WTC11 (cell line): ENCODE measurements at regions not wholly inside any gene's neighbourhood (a gene's known extent, or its start where the extent isn't known, plus 50 kb on each side); places are given as distances from the start of the nearest gene placed in this dataset.
"Not testable (repeated sequence)": the region's sequence is repeated elsewhere in the genome, so short reads cannot be mapped to it uniquely, and the experiment has no call there.

Experiments
- ATAC-seq: fragments of 200-7000 bp; cut with Tn5 transposase; 2 replicates; pipeline ENCODE4 v1.10.0; 2021; ENCODE audit warnings: mild to moderate bottlenecking, moderate library complexity
- CTCF ChIA-PET: fragments of 300-600 bp; sonication (Branson Sonifier 250); formaldehyde crosslinking; loops from one replicate; lab custom pipeline; 2021; ENCODE audit warnings: antibody characterized with exemption; lab: Charles Lee
- POLR2A ChIA-PET: fragments of 350-600 bp; sonication (Branson Sonifier 250); formaldehyde crosslinking; loops from one replicate; lab custom pipeline; 2021; ENCODE audit warnings: antibody characterized with exemption; lab: Charles Lee
- DNase-seq: peaks from one replicate; pipeline ENCODE4 v3.0.0; 2021; ENCODE audit warnings: low spot score
- H3K27ac Mint-ChIP-seq: 2 replicates; pipeline ENCODE4 v1.8.0; 2021; ENCODE audit warnings: mixed read lengths
- H3K27me3 Mint-ChIP-seq: 2 replicates; pipeline ENCODE4 v1.8.0; 2021; ENCODE audit warnings: low read depth, mild to moderate bottlenecking, moderate library complexity, mixed read lengths
- H3K36me3 Mint-ChIP-seq: 2 replicates; pipeline ENCODE4 v1.8.0; 2021; ENCODE audit warnings: mixed read lengths
- H3K4me1 Mint-ChIP-seq: 2 replicates; pipeline ENCODE4 v1.8.0; 2022; ENCODE audit warnings: mixed read lengths
- H3K4me3 Mint-ChIP-seq: 2 replicates; pipeline ENCODE4 v1.8.0; 2021; ENCODE audit warnings: mild to moderate bottlenecking, moderate library complexity, mixed read lengths
- H3K9me3 Mint-ChIP-seq: 2 replicates; pipeline ENCODE4 v1.8.0; 2021; ENCODE audit warnings: mixed read lengths
- ATF6 ChIP-seq: sonication (generic); formaldehyde crosslinking; IDR thresholded peaks from 2 replicates; pipeline ENCODE4 v1.8.1; 2023; ENCODE audit warnings: mild to moderate bottlenecking, missing genetic modification reagents
- ELF4 ChIP-seq: sonication (generic); formaldehyde crosslinking; IDR thresholded peaks from 2 replicates; pipeline ENCODE4 v1.8.1; 2022; ENCODE audit warnings: low read depth, mild to moderate bottlenecking, moderate library complexity, missing genetic modification reagents
- FOXP1 ChIP-seq: sonication (generic); formaldehyde crosslinking; IDR thresholded peaks from 2 replicates; pipeline ENCODE4 v1.8.0; 2022; ENCODE audit warnings: missing genetic modification reagents, mild to moderate bottlenecking, moderate library complexity, borderline replicate concordance
- MAX ChIP-seq: sonication (generic); formaldehyde crosslinking; IDR thresholded peaks from 2 replicates; pipeline ENCODE4 v1.8.0; 2022; ENCODE audit warnings: mild to moderate bottlenecking, missing genetic modification reagents
- NR1H2 ChIP-seq: sonication (generic); formaldehyde crosslinking; IDR thresholded peaks from 2 replicates; pipeline ENCODE4 v1.9.0; 2021; ENCODE audit warnings: mild to moderate bottlenecking, moderate library complexity, missing genetic modification reagents
- RELA ChIP-seq: sonication (generic); formaldehyde crosslinking; IDR thresholded peaks from 2 replicates; pipeline ENCODE4 v1.8.1; 2022; ENCODE audit warnings: missing genetic modification reagents, mild to moderate bottlenecking, borderline replicate concordance
- SMAD3 ChIP-seq: sonication (generic); formaldehyde crosslinking; IDR thresholded peaks from 2 replicates; pipeline ENCODE4 v1.8.0; 2022; ENCODE audit warnings: missing genetic modification reagents, mild to moderate bottlenecking, borderline replicate concordance
- SMAD4 ChIP-seq: sonication (generic); formaldehyde crosslinking; IDR thresholded peaks from 2 replicates; pipeline ENCODE4 v1.8.0; 2022; ENCODE audit warnings: mild to moderate bottlenecking, missing genetic modification reagents
- SOX15 ChIP-seq: fragments of 250-450 bp; sonication (Bioruptor Pico); IDR thresholded peaks from 2 replicates; pipeline ENCODE4 v1.9.0; 2021; ENCODE audit warnings: mild to moderate bottlenecking
- ZNF121 ChIP-seq: sonication (generic); formaldehyde crosslinking; IDR thresholded peaks from 2 replicates; pipeline ENCODE4 v1.8.0; 2023; ENCODE audit warnings: missing genetic modification reagents
- ZNF263 ChIP-seq: sonication (generic); formaldehyde crosslinking; IDR thresholded peaks from 2 replicates; pipeline ENCODE4 v1.8.1; 2022; ENCODE audit warnings: low read depth, mild to moderate bottlenecking, moderate library complexity, missing genetic modification reagents
- ZNF396 ChIP-seq: fragments of 250-450 bp; sonication (Bioruptor Pico); IDR thresholded peaks from 2 replicates; pipeline ENCODE4 v1.8.0; 2021; ENCODE audit warnings: mild to moderate bottlenecking, moderate library complexity, borderline replicate concordance
- ZNF423 ChIP-seq: fragments of 250-450 bp; sonication (Bioruptor Pico); IDR thresholded peaks from 2 replicates; pipeline ENCODE4 v2.1.2; 2022; ENCODE audit warnings: mild to moderate bottlenecking, moderate library complexity
- TF ChIP-seq, protein P1 (sequence below): sonication (generic); formaldehyde crosslinking; IDR thresholded peaks from 2 replicates; pipeline ENCODE4 v1.8.0; 2022; ENCODE audit warnings: missing genetic modification reagents
- TF ChIP-seq, protein P2 (sequence below): fragments of 250-450 bp; sonication (Bioruptor Pico); IDR thresholded peaks from 2 replicates; pipeline ENCODE4 v1.9.0; 2021; ENCODE audit warnings: mild to moderate bottlenecking, borderline replicate concordance
- TF ChIP-seq, protein P3 (sequence below): sonication (generic); formaldehyde crosslinking; IDR thresholded peaks from 2 replicates; pipeline ENCODE4 v1.8.1; 2023; ENCODE audit warnings: mild to moderate bottlenecking, missing genetic modification reagents, moderate library complexity

- H3K27ac Mint-ChIP-seq, result no peak overlapping the region
- POLR2A ChIA-PET, result no interaction called here
Observed at GRCh38 chr1:208486677-208487076, 242.5 kb upstream of the PLXNA2 start.

DNA sequence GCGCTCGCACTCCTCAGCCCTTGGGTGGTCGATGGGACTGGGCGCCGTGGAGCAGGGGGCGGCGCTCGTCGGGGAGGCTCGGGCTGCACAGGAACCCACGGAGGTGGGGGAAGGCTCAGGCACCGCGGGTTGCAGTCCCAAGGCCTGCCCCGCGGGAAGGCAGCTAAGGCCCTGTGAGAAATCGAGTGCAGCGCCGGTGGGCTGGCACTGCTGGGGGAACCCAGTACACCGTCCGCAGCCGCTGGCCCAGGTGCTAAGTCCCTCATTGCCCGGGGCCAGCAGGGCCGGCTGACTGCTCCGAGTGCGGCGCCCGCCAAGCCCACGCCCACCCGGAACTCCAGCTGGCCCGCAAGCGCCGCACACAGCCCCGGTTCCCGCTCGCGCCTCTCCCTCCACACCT is 244.2 kb upstream of the PLXNA2 start:
- POLR2A ChIA-PET, H3K4me3 Mint-ChIP-seq, H3K36me3 Mint-ChIP-seq, H3K27ac Mint-ChIP-seq, H3K27me3 Mint-ChIP-seq, CTCF ChIA-PET, DNase-seq, ATAC-seq, H3K4me1 Mint-ChIP-seq: not testable (repeated sequence)
- H3K9me3 Mint-ChIP-seq, result peaks cover 14% of the 10 kb centered on the region

More at GRCh38 chr1:208486677-208487076, 242.5 kb upstream of the PLXNA2 start:
- CTCF ChIA-PET, result no interaction called here
- Mint-ChIP-seq H3K36me3 (no peaks in the 10 kb centered on the region), H3K4me1 (no peaks in the 10 kb centered on the region), H3K27me3 (no peaks in the 10 kb centered on the region), H3K9me3 (peaks cover 14% of the 10 kb centered on the region), H3K4me3 (no peak overlapping the region)
- ATAC-seq (no peak), DNase-seq (no peak)
- no peak for TF ChIP-seq ZNF263 (CRISPR knock-in tag)
- TF ChIP-seq SMAD3 (CRISPR knock-in tag), result no peak
- TF ChIP-seq FOXP1 (CRISPR knock-in tag), result no peak
- no peak for TF ChIP-seq ZNF396 (CRISPR knock-in tag)
- no peak for TF ChIP-seq MAX (CRISPR knock-in tag)
- no peak for TF ChIP-seq SOX15 (CRISPR knock-in tag)
- TF ChIP-seq ELF4 (CRISPR knock-in tag), result no peak
- no peak for TF ChIP-seq SMAD4
- no peak for TF ChIP-seq RELA (CRISPR knock-in tag)
- no peak for TF ChIP-seq NR1H2 (CRISPR knock-in tag)
- TF ChIP-seq, protein P1, sequence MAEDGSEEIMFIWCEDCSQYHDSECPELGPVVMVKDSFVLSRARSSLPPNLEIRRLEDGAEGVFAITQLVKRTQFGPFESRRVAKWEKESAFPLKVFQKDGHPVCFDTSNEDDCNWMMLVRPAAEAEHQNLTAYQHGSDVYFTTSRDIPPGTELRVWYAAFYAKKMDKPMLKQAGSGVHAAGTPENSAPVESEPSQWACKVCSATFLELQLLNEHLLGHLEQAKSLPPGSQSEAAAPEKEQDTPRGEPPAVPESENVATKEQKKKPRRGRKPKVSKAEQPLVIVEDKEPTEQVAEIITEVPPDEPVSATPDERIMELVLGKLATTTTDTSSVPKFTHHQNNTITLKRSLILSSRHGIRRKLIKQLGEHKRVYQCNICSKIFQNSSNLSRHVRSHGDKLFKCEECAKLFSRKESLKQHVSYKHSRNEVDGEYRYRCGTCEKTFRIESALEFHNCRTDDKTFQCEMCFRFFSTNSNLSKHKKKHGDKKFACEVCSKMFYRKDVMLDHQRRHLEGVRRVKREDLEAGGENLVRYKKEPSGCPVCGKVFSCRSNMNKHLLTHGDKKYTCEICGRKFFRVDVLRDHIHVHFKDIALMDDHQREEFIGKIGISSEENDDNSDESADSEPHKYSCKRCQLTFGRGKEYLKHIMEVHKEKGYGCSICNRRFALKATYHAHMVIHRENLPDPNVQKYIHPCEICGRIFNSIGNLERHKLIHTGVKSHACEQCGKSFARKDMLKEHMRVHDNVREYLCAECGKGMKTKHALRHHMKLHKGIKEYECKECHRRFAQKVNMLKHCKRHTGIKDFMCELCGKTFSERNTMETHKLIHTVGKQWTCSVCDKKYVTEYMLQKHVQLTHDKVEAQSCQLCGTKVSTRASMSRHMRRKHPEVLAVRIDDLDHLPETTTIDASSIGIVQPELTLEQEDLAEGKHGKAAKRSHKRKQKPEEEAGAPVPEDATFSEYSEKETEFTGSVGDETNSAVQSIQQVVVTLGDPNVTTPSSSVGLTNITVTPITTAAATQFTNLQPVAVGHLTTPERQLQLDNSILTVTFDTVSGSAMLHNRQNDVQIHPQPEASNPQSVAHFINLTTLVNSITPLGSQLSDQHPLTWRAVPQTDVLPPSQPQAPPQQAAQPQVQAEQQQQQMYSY (CRISPR knock-in tag), result no peak
- TF ChIP-seq, protein P2, sequence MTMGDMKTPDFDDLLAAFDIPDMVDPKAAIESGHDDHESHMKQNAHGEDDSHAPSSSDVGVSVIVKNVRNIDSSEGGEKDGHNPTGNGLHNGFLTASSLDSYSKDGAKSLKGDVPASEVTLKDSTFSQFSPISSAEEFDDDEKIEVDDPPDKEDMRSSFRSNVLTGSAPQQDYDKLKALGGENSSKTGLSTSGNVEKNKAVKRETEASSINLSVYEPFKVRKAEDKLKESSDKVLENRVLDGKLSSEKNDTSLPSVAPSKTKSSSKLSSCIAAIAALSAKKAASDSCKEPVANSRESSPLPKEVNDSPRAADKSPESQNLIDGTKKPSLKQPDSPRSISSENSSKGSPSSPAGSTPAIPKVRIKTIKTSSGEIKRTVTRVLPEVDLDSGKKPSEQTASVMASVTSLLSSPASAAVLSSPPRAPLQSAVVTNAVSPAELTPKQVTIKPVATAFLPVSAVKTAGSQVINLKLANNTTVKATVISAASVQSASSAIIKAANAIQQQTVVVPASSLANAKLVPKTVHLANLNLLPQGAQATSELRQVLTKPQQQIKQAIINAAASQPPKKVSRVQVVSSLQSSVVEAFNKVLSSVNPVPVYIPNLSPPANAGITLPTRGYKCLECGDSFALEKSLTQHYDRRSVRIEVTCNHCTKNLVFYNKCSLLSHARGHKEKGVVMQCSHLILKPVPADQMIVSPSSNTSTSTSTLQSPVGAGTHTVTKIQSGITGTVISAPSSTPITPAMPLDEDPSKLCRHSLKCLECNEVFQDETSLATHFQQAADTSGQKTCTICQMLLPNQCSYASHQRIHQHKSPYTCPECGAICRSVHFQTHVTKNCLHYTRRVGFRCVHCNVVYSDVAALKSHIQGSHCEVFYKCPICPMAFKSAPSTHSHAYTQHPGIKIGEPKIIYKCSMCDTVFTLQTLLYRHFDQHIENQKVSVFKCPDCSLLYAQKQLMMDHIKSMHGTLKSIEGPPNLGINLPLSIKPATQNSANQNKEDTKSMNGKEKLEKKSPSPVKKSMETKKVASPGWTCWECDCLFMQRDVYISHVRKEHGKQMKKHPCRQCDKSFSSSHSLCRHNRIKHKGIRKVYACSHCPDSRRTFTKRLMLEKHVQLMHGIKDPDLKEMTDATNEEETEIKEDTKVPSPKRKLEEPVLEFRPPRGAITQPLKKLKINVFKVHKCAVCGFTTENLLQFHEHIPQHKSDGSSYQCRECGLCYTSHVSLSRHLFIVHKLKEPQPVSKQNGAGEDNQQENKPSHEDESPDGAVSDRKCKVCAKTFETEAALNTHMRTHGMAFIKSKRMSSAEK, result no peak
- TF ChIP-seq ZNF423 (CRISPR knock-in tag), result no peak
- TF ChIP-seq ZNF121, result no peak
- TF ChIP-seq, protein P3, sequence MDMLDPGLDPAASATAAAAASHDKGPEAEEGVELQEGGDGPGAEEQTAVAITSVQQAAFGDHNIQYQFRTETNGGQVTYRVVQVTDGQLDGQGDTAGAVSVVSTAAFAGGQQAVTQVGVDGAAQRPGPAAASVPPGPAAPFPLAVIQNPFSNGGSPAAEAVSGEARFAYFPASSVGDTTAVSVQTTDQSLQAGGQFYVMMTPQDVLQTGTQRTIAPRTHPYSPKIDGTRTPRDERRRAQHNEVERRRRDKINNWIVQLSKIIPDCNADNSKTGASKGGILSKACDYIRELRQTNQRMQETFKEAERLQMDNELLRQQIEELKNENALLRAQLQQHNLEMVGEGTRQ (CRISPR knock-in tag), result no peak
- no peak for TF ChIP-seq ATF6 (CRISPR knock-in tag)
